CD14-positive monocyte (primary cell): ENCODE measurements at regions not wholly inside any gene's neighbourhood (a gene's known extent, or its start where the extent isn't known, plus 50 kb on each side); places are given as distances from the start of the nearest gene placed in this dataset.
A peak's percentile ranks its signal among the peaks of the same experiment; 100 is the strongest.

Source experiments
- DNase-seq, 3 donors: peaks; one replicate each; pipeline ENCODE4 v3.0.0-alpha.2; 2011 to 2022
- H2AFZ ChIP-seq: 2 replicates; pipeline ENCODE4 v1.6.0; 2012; ENCODE audit warnings: mild to moderate bottlenecking, low read depth, low read length, inconsistent platforms; ENCODE audit not compliant: insufficient read depth, poor library complexity, severe bottlenecking
- H3K27ac ChIP-seq, 2 donors: 1 replicate in 1 of 2; 2 replicates in 1 of 2; pipeline ENCODE4 v1.5.1; 2012 to 2013; ENCODE audit warnings: low read length in 2 of 2, control low read depth in 1 of 2, inconsistent platforms in 1 of 2, low read depth in 1 of 2, mild to moderate bottlenecking in 1 of 2
- H3K27me3 ChIP-seq, 2 donors: one replicate each; pipeline versions ENCODE4 v1.6.0 to v1.6.1; 2011 to 2013; ENCODE audit warnings: low read length in 2 of 2; ENCODE audit not compliant: control insufficient read depth in 2 of 2, insufficient read depth in 2 of 2
- H3K36me3 ChIP-seq, 2 donors: replicated peaks in 1 of 2; 1 replicate in 1 of 2; 2 replicates in 1 of 2; pipeline versions ENCODE4 v1.5.1 to v1.6.1; 2012 to 2013; ENCODE audit warnings: low read length in 2 of 2, control low read depth in 1 of 2, inconsistent platforms in 1 of 2, mild to moderate bottlenecking in 1 of 2; ENCODE audit not compliant: insufficient read depth in 2 of 2, control insufficient read depth in 1 of 2
- H3K4me1 ChIP-seq, 2 donors: 1 replicate in 1 of 2; 2 replicates in 1 of 2; pipeline versions ENCODE4 v1.5.1 to v1.6.1; 2012 to 2013; ENCODE audit warnings: low read length in 2 of 2, control low read depth in 1 of 2, inconsistent platforms in 1 of 2, mild to moderate bottlenecking in 1 of 2, moderate library complexity in 1 of 2; ENCODE audit not compliant: insufficient read depth in 2 of 2, control insufficient read depth in 1 of 2
- H3K4me2 ChIP-seq: replicated peaks from 2 replicates; pipeline ENCODE3; 2012; ENCODE audit warnings: low read length, moderate library complexity, mild to moderate bottlenecking; ENCODE audit not compliant: poor library complexity, severe bottlenecking; ENCODE audit errors: extremely low read depth
- H3K4me3 ChIP-seq, 3 experiments: fragments of 200-600 bp in 1 of 3; sonication (generic) in 1 of 3; replicated peaks in 1 of 3; 1 replicate in 2 of 3; 2 replicates in 1 of 3; pipeline ENCODE4 v1.5.1; 2011 to 2013; ENCODE audit warnings: low read length in 3 of 3, mild to moderate bottlenecking in 3 of 3, control low read depth in 2 of 3, low read depth in 2 of 3, inconsistent platforms in 1 of 3, moderate library complexity in 1 of 3
- H3K79me2 ChIP-seq: 2 replicates; pipeline ENCODE4 v1.6.0; 2012; ENCODE audit warnings: mild to moderate bottlenecking, control low read depth, inconsistent platforms, low read length, moderate library complexity; ENCODE audit not compliant: insufficient read depth
- H3K9ac ChIP-seq: 2 replicates; pipeline ENCODE4 v1.6.0; 2017; ENCODE audit warnings: low read length, mild to moderate bottlenecking; ENCODE audit not compliant: insufficient read depth, poor library complexity, severe bottlenecking
- H3K9me3 ChIP-seq, 2 donors: replicated peaks in 1 of 2; 1 replicate in 1 of 2; 2 replicates in 1 of 2; pipeline versions ENCODE4 v1.5.1 to v1.6.1; 2012 to 2013; ENCODE audit warnings: low read length in 2 of 2, control low read depth in 1 of 2; ENCODE audit not compliant: control insufficient read depth in 1 of 2, insufficient read depth in 1 of 2
- H4K20me1 ChIP-seq: 2 replicates; pipeline ENCODE4 v1.6.0; 2012; ENCODE audit warnings: mild to moderate bottlenecking, low read length, control low read depth, moderate library complexity; ENCODE audit not compliant: insufficient read depth
- H3K27ac Mint-ChIP-seq, 7 donors: one replicate each; pipeline ENCODE4 v1.8.0; 2020; ENCODE audit warnings: mild to moderate bottlenecking in 7 of 7, mixed read lengths in 7 of 7, moderate library complexity in 6 of 7, inconsistent platforms in 2 of 7
- H3K27me3 Mint-ChIP-seq, 3 donors: one replicate each; pipeline ENCODE4 v1.8.0; 2021 to 2022; ENCODE audit warnings: low read depth in 3 of 3, mild to moderate bottlenecking in 3 of 3, mixed read lengths in 3 of 3, moderate library complexity in 3 of 3, inconsistent platforms in 1 of 3
- H3K36me3 Mint-ChIP-seq, 2 donors: one replicate each; pipeline ENCODE4 v1.8.0; 2020; ENCODE audit warnings: mixed read lengths in 2 of 2, inconsistent platforms in 1 of 2, mild to moderate bottlenecking in 1 of 2
- H3K4me1 Mint-ChIP-seq: one replicate; pipeline ENCODE4 v1.8.0; 2020; ENCODE audit warnings: mild to moderate bottlenecking, mixed read lengths
- H3K4me3 Mint-ChIP-seq, 2 donors: one replicate each; pipeline ENCODE4 v1.8.0; 2020; ENCODE audit warnings: mild to moderate bottlenecking in 2 of 2, mixed read lengths in 2 of 2, moderate library complexity in 1 of 2
- H3K9me3 Mint-ChIP-seq, 7 donors: one replicate each; pipeline ENCODE4 v1.8.0; 2020 to 2022; ENCODE audit warnings: mixed read lengths in 7 of 7, mild to moderate bottlenecking in 6 of 7, moderate library complexity in 6 of 7, inconsistent platforms in 2 of 7
- CTCF ChIP-seq: fragments of 200-600 bp; IDR thresholded peaks from one replicate; pipeline ENCODE4 v1.8.0; 2022; ENCODE audit warnings: antibody characterized with exemption, mild to moderate bottlenecking
- WGBS: methylation state at CpG from one replicate; pipeline ENCODE4 v1.1.5; 2013; ENCODE audit warnings: missing lambda C conversion rate; ENCODE audit not compliant: insufficient coverage; 5-methylcytosine and 5-hydroxymethylcytosine counted together
- intact Hi-C, 2 donors: fragments of 100-400 bp; cut with micrococcal nuclease; formaldehyde crosslinking; loops; one replicate each; pipeline versions ENCODE4 v1.15.0 to v1.15.1; 2023

DNA sequence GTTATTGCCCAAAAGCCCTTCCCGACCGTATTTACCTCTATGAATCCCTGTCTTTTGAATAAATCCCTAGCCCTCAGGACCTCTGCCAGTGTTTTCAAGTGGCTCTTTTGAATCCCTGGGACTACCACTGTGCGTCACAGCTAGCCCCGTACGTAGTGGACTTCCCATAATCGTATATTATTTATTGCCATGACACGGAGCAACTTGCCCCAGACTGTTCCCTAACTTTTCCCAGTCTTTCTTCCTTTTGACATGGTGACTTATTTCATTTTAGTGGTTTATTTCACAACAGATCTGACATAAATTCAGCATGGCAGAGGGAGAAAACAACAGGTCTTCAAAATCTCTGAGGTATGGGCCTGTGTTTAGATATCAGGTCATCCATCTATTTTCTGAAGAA is 318.6 kb upstream of the KLF6 start:
- Histone ChIP-seq H3K79me2 (no peaks in the 10 kb centered on the region), H3K27me3 (no peaks in the 10 kb centered on the region), H3K4me2 (no peak overlapping the region), H3K4me1 (peaks cover 0 to 10% of the 10 kb centered on the region in 2 donors), H3K36me3 (no peaks in the 10 kb centered on the region), H2AFZ (no peak overlapping the region), H4K20me1 (no peaks in the 10 kb centered on the region), H3K9me3 (no peaks in the 10 kb centered on the region), H3K4me3 (no peak overlapping the region), H3K27ac (no peak overlapping the region), H3K9ac (no peak overlapping the region)
- Mint-ChIP-seq H3K27ac (peak overlapping the region in 2 of 7 donors; percentile 31 to 68), H3K36me3 (no peaks in the 10 kb centered on the region), H3K4me3 (no peak overlapping the region), H3K4me1 (peaks cover 10% of the 10 kb centered on the region), H3K9me3 (peaks cover 0 to 2% (median 0%) of the 10 kb centered on the region in 7 donors), H3K27me3 (peaks cover 0 to 6% (median 0%) of the 10 kb centered on the region in 3 donors)
- DNase-seq: no peak
- intact Hi-C loops: no loop called here
- 78% methylated on average over 5 of the region's 7 CpGs for WGBS
- no peak for TF ChIP-seq CTCF

DNA sequence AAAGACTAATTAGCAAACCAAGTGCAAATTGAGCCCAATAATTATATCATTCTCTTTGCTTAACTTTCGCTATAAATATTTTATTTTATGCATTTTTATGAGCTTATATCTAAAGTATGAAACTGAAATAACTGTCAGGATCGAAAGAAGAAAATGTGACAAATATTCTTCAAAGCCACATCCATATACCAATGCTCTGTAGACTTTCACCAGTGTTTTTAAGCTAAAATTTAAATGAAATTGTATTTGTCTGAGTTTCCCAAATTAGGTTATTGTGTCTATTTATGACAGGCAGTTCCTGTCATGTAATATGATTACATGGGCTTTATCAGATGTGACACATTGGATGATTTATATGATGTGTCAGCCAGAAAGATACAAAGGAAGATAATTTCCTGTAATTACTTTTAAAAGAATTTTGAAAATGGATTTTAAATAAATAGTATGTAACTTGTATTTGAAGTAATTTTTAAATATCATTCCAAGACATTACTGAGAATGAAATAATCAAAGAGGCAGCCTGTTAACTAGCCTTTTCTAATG is 317.9 kb upstream of the KLF6 start:
- Histone ChIP-seq H3K27me3 (no peaks in the 10 kb centered on the region), H4K20me1 (no peaks in the 10 kb centered on the region), H3K4me3 (no peak overlapping the region), H3K9ac (no peak overlapping the region), H2AFZ (no peak overlapping the region), H3K4me1 (peaks cover 0 to 9% of the 10 kb centered on the region in 2 donors), H3K9me3 (no peaks in the 10 kb centered on the region), H3K27ac (no peak overlapping the region), H3K79me2 (no peaks in the 10 kb centered on the region), H3K36me3 (no peaks in the 10 kb centered on the region), H3K4me2 (no peak overlapping the region)
- no peaks in the 10 kb centered on the region for H3K36me3 Mint-ChIP-seq
- no peak for TF ChIP-seq CTCF
- H3K9me3 Mint-ChIP-seq: peaks cover 0 to 2% (median 0%) of the 10 kb centered on the region in 7 donors
- no peak overlapping the region for H3K27ac Mint-ChIP-seq
- no peak for DNase-seq
- H3K27me3 Mint-ChIP-seq: peaks cover 0 to 6% (median 0%) of the 10 kb centered on the region in 3 donors
- no peak overlapping the region for H3K4me3 Mint-ChIP-seq
- intact Hi-C loops: no loop called here
- peaks cover 8% of the 10 kb centered on the region for H3K4me1 Mint-ChIP-seq
- WGBS: no CpG with 5 or more reads among the region's 2 CpGs
